ENCODE measurements at regions not wholly inside any gene's neighbourhood (a gene's known extent, or its start where the extent isn't known, plus 50 kb on each side); places are given as distances from the start of the nearest gene placed in this dataset.

- TF ChIP-seq CTCF (IDR thresholded peaks at IDR 0.05) (no peak), POLR2A (IDR thresholded peaks at IDR 0.05) (no peak), POLR2AphosphoS5 (IDR thresholded peaks at IDR 0.05) (no peak)
Measured at GRCh38 chr4:123844374-123844773, 447.8 kb downstream of the SPRY1 start.

Data from upper lobe of left lung (tissue), 4 donors.